Astrocyte of the cerebellum (primary cell): ENCODE measurements at regions not wholly inside any gene's neighbourhood (a gene's known extent, or its start where the extent isn't known, plus 50 kb on each side); places are given as distances from the start of the nearest gene placed in this dataset.

Source experiments
- DNase-seq: peaks from one replicate; pipeline ENCODE4 v3.0.0-alpha.2; 2011; ENCODE audit warnings: low read depth
- H3K4me3 ChIP-seq: 2 replicates; pipeline ENCODE4 v1.5.1; 2011; ENCODE audit warnings: mild to moderate bottlenecking, low read depth, low read length, moderate library complexity
- in situ Hi-C: cut with HindIII; loops from 2 replicates; pipeline ENCODE4 v1.10.0; 2017; ENCODE audit warnings: low sequenced_read_pairs
- TF ChIP-seq, protein P1 (sequence below): IDR thresholded peaks from 2 replicates; pipeline ENCODE4 v1.5.1; 2012; ENCODE audit warnings: low read length, low read depth, moderate library complexity, mild to moderate bottlenecking; ENCODE audit errors: missing control alignments

DNA sequence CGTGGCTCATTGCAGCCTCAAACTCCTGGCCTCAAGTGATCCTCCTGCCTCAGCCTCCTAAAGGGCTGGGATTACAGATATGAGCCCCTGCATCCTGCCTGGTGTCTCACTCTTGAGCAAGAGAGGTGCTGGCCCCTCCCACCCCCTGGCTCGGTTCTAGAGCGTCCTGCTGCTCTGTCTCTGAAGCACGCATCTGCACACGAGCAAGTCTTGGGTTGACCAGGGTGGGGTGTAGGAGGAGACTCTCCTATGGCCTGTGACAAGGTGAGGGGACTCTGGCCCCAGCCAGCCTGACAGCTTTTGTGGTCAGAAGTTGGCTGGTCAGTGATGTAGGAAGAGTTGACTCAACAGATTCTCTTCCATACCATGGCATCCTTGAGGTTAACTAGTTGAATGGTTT, 110.7 kb upstream of the CARD11 start:
- no peak for DNase-seq
- TF ChIP-seq, protein P1, sequence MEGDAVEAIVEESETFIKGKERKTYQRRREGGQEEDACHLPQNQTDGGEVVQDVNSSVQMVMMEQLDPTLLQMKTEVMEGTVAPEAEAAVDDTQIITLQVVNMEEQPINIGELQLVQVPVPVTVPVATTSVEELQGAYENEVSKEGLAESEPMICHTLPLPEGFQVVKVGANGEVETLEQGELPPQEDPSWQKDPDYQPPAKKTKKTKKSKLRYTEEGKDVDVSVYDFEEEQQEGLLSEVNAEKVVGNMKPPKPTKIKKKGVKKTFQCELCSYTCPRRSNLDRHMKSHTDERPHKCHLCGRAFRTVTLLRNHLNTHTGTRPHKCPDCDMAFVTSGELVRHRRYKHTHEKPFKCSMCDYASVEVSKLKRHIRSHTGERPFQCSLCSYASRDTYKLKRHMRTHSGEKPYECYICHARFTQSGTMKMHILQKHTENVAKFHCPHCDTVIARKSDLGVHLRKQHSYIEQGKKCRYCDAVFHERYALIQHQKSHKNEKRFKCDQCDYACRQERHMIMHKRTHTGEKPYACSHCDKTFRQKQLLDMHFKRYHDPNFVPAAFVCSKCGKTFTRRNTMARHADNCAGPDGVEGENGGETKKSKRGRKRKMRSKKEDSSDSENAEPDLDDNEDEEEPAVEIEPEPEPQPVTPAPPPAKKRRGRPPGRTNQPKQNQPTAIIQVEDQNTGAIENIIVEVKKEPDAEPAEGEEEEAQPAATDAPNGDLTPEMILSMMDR: no peak
- H3K4me3 ChIP-seq: no peak overlapping the region
- in situ Hi-C loops: no loop called here

DNA sequence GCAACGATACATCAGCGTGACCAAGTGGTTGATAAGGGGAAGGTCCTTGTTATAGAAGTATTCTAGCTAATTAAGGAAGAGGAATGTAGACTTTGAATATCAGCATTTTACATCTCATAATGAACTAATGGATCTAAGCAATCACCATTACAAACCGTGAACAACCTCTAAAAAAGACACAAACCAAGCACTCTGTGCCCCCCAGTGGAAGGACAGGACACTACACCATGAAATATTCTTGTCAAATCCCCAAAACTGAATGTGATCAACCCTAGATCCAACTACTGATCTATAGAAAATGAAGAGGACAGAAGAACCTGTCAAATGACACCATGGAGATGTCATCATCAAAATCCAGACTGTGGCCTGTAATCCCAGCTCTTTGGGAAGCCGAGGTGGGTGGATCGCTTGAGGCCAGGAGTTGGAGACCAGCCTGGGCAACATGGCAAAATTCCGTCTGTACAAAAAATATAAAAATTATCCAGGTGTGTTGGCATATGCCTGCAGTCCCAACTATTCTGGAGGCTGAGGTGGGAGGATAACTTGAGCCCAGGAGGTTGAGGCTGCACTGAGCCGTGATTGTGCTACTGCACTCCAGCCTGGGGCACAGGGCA, 111.3 kb upstream of the CARD11 start:
- no peak overlapping the region for H3K4me3 ChIP-seq
- TF ChIP-seq, protein P1: peak; percentile 63
- in situ Hi-C loops: no loop called here
- DNase-seq: peak; percentile 20

DNA sequence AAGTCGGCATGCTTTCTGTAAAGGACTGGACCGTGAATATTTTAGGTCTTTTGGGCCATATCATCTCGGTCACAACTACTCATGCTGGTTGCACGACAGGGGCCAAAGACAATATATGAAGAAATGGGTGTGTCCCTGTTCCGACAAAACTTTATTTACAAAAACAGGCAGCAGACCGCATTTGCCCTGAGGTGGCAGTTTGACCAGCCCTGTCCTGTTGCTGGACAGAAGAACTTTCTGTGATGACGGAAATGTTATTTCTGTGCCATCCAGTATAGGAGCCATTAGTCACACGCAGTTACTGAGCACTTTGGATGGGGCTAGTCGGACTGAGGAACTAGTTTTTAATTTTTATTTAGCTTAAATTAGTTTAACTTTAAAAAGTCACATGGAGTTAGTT, 112.8 kb upstream of the CARD11 start:
- TF ChIP-seq, protein P1: no peak
- no peak overlapping the region for H3K4me3 ChIP-seq
- in situ Hi-C loops: no loop called here
- no peak for DNase-seq

DNA sequence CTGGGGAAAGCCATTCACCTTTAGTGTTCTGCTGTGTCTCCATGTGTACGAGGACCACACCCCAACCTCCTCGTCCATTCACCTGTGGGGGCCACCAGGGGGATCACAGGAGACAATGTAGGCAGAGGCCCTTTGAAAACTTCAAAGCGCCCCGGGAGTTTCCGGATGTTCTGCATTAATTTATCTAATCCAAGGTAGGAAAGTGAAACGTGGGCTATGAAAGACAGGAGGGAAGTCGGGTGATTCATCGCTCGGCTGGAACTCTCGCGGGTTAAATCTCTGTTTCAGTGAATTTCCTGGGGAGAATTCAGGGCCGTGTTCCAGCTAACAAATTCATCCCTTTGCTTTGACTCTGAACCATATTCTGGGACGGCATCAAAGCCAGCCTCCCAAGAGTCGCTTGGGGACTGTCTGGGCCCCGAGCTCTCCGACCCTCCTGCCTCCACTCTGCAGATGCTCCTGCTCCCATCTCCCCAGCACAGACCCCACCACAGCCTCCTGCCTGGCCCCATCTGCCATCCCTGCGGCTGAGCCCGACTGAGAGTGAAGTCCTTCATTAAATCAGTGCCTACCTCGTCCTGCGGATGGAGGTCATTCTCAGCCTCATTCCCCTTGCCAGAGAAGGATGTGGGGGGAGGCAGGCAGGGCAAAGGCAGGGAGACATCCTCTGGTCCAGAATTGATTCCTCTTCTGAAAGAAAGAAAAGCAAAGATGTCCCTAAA, 114.1 kb upstream of the CARD11 start:
- no peak overlapping the region for H3K4me3 ChIP-seq
- DNase-seq: peak; percentile 70
- TF ChIP-seq, protein P1: no peak
- in situ Hi-C loops: no loop called here

GRCh38 chr7:3158341-3158760, 114.7 kb upstream of the CARD11 start:
- in situ Hi-C loops: no loop called here
- TF ChIP-seq, protein P1: no peak
- no peak overlapping the region for H3K4me3 ChIP-seq
- DNase-seq: no peak

- TF ChIP-seq, protein P1: no peak
- no peak overlapping the region for H3K4me3 ChIP-seq
- no peak for DNase-seq
- in situ Hi-C loops: no loop called here
Measured at GRCh38 chr7:3159039-3159438, 115.4 kb upstream of the CARD11 start.
